HepG2 (cell line): ENCODE measurements at regions not wholly inside any gene's neighbourhood (a gene's known extent, or its start where the extent isn't known, plus 50 kb on each side); places are given as distances from the start of the nearest gene placed in this dataset.

ENCODE experiments used
- CC2D1A ChIP-seq: sonication (generic); formaldehyde crosslinking; IDR thresholded peaks from 2 replicates; pipeline ENCODE4 v1.8.1; 2023; ENCODE audit warnings: mild to moderate bottlenecking, missing genetic modification reagents
- EZH2 ChIP-seq: conservative IDR thresholded peaks from 2 replicates; pipeline ENCODE4 v1.6.1; 2012; ENCODE audit warnings: mild to moderate bottlenecking, low read depth, low read length, moderate library complexity
- KAT7 ChIP-seq: IDR thresholded peaks from 2 replicates; pipeline ENCODE4 v1.6.1; 2018; ENCODE audit warnings: borderline replicate concordance, missing compliant biosample characterization
- MYPOP ChIP-seq: sonication (generic); formaldehyde crosslinking; IDR thresholded peaks from 2 replicates; pipeline ENCODE4 v1.8.1; 2023; ENCODE audit warnings: mild to moderate bottlenecking, moderate library complexity, missing genetic modification reagents
- NFATC3 ChIP-seq: sonication (generic); formaldehyde crosslinking; IDR thresholded peaks from 2 replicates; pipeline ENCODE4 v1.5.1; 2020; ENCODE audit warnings: mild to moderate bottlenecking, missing genetic modification reagents
- POLR2AphosphoS5 ChIP-seq: IDR thresholded peaks from 2 replicates; pipeline ENCODE4 v1.6.1; 2012; ENCODE audit warnings: low read depth, low read length
- RFX5 ChIP-seq: IDR thresholded peaks from 2 replicates; pipeline ENCODE4 v1.6.1; 2011; ENCODE audit warnings: low read depth, low read length, improper control_type of control experiment
- SUZ12 ChIP-seq: fragments of 150-350 bp; IDR thresholded peaks from 2 replicates; pipeline ENCODE4 v1.6.1; 2014; ENCODE audit warnings: low read depth, low read length
- TEAD2 ChIP-seq: sonication (generic); formaldehyde crosslinking; IDR thresholded peaks from 2 replicates; pipeline ENCODE4 v1.9.0; 2021; ENCODE audit warnings: missing genetic modification reagents
- YY1 ChIP-seq: IDR thresholded peaks from 2 replicates; pipeline ENCODE4 v1.6.1; 2011; ENCODE audit warnings: low read length, low read depth, moderate library complexity, mild to moderate bottlenecking; ENCODE audit not compliant: insufficient read depth, insufficient replicate concordance
- ZBTB7A ChIP-seq: sonication (generic); formaldehyde crosslinking; IDR thresholded peaks from 2 replicates; pipeline ENCODE4 v1.8.0; 2022; ENCODE audit warnings: mild to moderate bottlenecking, missing genetic modification reagents
- ZNF577 ChIP-seq: sonication (generic); formaldehyde crosslinking; IDR thresholded peaks from 2 replicates; pipeline ENCODE4 v1.4.0; 2020; ENCODE audit warnings: mild to moderate bottlenecking, low read depth, missing genetic modification reagents, borderline replicate concordance

- TF ChIP-seq YY1 (no peak), ZBTB7A (CRISPR knock-in tag) (no peak), NFATC3 (no peak), RFX5 (no peak), EZH2 (no peak), ZNF577 (CRISPR knock-in tag) (no peak), POLR2AphosphoS5 (no peak), KAT7 (no peak), SUZ12 (no peak), CC2D1A (CRISPR knock-in tag) (no peak), MYPOP (CRISPR knock-in tag) (no peak), TEAD2 (CRISPR knock-in tag) (no peak)
Measured at GRCh38 chr12:41769810-41770209, 374.9 kb downstream of the GXYLT1 start.
